RWPE2 (cell line): ENCODE measurements at regions not wholly inside any gene's neighbourhood (a gene's known extent, or its start where the extent isn't known, plus 50 kb on each side); places are given as distances from the start of the nearest gene placed in this dataset.
A peak's percentile ranks its signal among the peaks of the same experiment; 100 is the strongest.

Experiments
- ATAC-seq: fragments of 200-7000 bp; cut with Tn5 transposase; 3 replicates; pipeline ENCODE4 v1.9.1; 2021; ENCODE audit warnings: low read depth
- DNase-seq: peaks from one replicate; pipeline ENCODE4 v3.0.0-alpha.2; 2020; ENCODE audit warnings: low spot score
- H3K27ac ChIP-seq: fragments of 450-650 bp; 2 replicates; pipeline ENCODE4 v1.5.1; 2017; ENCODE audit warnings: mild to moderate bottlenecking; ENCODE audit not compliant: poor library complexity, severe bottlenecking
- H3K27me3 ChIP-seq: fragments of 250-450 bp; sonication (Bioruptor Pico); 2 replicates; pipeline ENCODE4 v1.5.1; 2021; ENCODE audit warnings: mild to moderate bottlenecking, moderate library complexity; ENCODE audit not compliant: insufficient read depth, poor library complexity, severe bottlenecking
- H3K36me3 ChIP-seq: fragments of 250-450 bp; sonication (Bioruptor Pico); 2 replicates; pipeline ENCODE4 v1.5.1; 2020; ENCODE audit warnings: low read depth, mild to moderate bottlenecking, moderate library complexity
- H3K4me1 ChIP-seq: fragments of 250-450 bp; sonication (Bioruptor Pico); 2 replicates; pipeline ENCODE4 v1.5.1; 2021; ENCODE audit warnings: mild to moderate bottlenecking, moderate library complexity; ENCODE audit not compliant: insufficient read depth, poor library complexity, severe bottlenecking
- H3K4me3 ChIP-seq: fragments of 250-450 bp; sonication (Bioruptor Pico); 2 replicates; pipeline ENCODE4 v1.5.1; 2021; ENCODE audit warnings: mild to moderate bottlenecking, moderate library complexity; ENCODE audit not compliant: severe bottlenecking
- H3K9me3 ChIP-seq: fragments of 250-450 bp; sonication (Bioruptor Pico); 2 replicates; pipeline ENCODE4 v1.5.1; 2021; ENCODE audit warnings: mild to moderate bottlenecking, moderate library complexity; ENCODE audit not compliant: severe bottlenecking
- TF ChIP-seq, protein P1 (sequence below): fragments of 450-650 bp; IDR thresholded peaks from one replicate; pipeline ENCODE4 v1.5.1; 2017; ENCODE audit warnings: mild to moderate bottlenecking, moderate library complexity; ENCODE audit not compliant: poor library complexity, severe bottlenecking

DNA sequence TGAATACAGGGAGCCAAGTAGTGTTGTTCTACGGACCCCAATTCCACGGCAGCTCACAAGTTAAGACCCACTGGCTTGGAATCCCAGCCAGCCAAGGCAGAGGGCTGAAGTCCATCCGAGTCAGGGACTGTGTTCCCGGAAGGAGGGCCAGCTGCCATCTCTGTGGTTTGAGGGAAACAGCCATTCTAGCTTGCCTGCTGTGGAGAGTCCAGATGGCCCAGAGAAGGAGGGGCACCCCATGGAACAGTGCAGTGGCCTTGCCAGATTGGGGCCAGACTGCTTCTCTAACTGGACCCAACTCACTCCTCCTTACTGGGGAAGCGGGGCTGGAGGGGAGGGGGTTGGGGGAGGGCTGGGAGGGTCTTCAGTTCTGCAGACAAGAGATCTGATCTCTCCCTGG is 156.4 kb downstream of the FAM181B start:
- DNase-seq = peak; percentile 18
- TF ChIP-seq, protein P1, sequence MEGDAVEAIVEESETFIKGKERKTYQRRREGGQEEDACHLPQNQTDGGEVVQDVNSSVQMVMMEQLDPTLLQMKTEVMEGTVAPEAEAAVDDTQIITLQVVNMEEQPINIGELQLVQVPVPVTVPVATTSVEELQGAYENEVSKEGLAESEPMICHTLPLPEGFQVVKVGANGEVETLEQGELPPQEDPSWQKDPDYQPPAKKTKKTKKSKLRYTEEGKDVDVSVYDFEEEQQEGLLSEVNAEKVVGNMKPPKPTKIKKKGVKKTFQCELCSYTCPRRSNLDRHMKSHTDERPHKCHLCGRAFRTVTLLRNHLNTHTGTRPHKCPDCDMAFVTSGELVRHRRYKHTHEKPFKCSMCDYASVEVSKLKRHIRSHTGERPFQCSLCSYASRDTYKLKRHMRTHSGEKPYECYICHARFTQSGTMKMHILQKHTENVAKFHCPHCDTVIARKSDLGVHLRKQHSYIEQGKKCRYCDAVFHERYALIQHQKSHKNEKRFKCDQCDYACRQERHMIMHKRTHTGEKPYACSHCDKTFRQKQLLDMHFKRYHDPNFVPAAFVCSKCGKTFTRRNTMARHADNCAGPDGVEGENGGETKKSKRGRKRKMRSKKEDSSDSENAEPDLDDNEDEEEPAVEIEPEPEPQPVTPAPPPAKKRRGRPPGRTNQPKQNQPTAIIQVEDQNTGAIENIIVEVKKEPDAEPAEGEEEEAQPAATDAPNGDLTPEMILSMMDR = no peak
- ATAC-seq = no peak

GRCh38 chr11:82560836-82561235 is 172.8 kb downstream of the FAM181B start:
- H3K27me3 ChIP-seq = no peaks in the 10 kb centered on the region
- DNase-seq (no peak), ATAC-seq (no peak)
- H3K9me3 ChIP-seq = no peaks in the 10 kb centered on the region
- TF ChIP-seq, protein P1 = no peak
- H3K4me1 ChIP-seq = no peaks in the 10 kb centered on the region
- no peak overlapping the region for H3K4me3 ChIP-seq
- no peak overlapping the region for H3K27ac ChIP-seq
- no peaks in the 10 kb centered on the region for H3K36me3 ChIP-seq

More for the DNA sequence above, 156.4 kb downstream of the FAM181B start:
- Histone ChIP-seq H3K4me3 (no peak overlapping the region), H3K9me3 (no peaks in the 10 kb centered on the region), H3K36me3 (no peaks in the 10 kb centered on the region), H3K27ac (no peak overlapping the region), H3K27me3 (peaks cover 4% of the 10 kb centered on the region), H3K4me1 (no peaks in the 10 kb centered on the region)

DNA sequence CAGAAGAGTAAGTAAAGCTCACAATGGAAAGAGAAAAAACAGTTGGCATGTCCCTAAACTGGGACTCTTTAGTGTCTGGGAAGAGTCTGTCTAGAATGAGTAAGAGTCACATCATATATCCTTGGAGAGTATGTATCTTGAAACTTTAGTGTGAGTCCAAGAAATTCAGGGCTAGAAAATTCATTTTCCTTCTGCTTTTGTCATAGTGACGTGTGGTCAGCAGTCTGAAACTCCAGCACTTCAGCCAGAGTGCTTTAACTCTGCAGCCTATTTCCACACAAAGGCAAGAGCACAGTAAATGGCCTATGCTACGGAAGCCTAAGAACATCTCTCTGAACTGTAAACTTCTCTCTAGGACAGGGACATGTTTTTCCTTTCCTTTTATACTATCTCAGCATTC is 174.1 kb downstream of the FAM181B start:
- TF ChIP-seq, protein P1 = no peak
- H3K27ac ChIP-seq = no peak overlapping the region
- no peak for ATAC-seq
- no peaks in the 10 kb centered on the region for H3K4me1 ChIP-seq
- no peaks in the 10 kb centered on the region for H3K27me3 ChIP-seq
- H3K9me3 ChIP-seq = no peaks in the 10 kb centered on the region
- H3K36me3 ChIP-seq = no peaks in the 10 kb centered on the region
- DNase-seq = no peak
- H3K4me3 ChIP-seq = no peak overlapping the region

DNA sequence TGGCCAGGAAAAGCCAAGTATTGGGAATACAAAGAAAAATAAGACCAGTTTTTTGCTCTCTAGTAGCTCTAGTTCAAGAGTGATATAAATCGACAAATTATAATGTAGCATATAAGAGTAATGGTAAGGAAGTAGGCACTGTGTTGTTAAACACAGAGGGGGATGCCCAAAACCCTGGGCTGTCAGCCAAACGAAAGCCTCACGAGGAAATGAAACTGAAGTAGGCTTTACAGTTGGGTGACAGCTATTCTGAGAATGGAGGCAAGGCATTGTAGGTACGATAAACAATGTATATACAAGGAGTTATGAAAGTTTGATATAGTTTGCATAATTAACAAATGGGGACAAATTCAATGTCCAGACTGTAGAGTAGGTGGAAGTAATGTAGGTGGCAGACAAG is 176.4 kb downstream of the FAM181B start:
- ATAC-seq = no peak
- no peak for DNase-seq

GRCh38 chr11:82556210-82556609 is 177.5 kb downstream of the FAM181B start:
- DNase-seq (no peak), ATAC-seq (no peak)
- TF ChIP-seq, protein P1 = no peak
- no peak overlapping the region for H3K4me3 ChIP-seq
- H3K4me1 ChIP-seq = no peaks in the 10 kb centered on the region
- no peaks in the 10 kb centered on the region for H3K9me3 ChIP-seq
- no peaks in the 10 kb centered on the region for H3K27me3 ChIP-seq
- H3K36me3 ChIP-seq = no peaks in the 10 kb centered on the region
- H3K27ac ChIP-seq = no peak overlapping the region

More for the DNA sequence above, 176.4 kb downstream of the FAM181B start:
- no peak overlapping the region for H3K27ac ChIP-seq
- H3K36me3 ChIP-seq = no peaks in the 10 kb centered on the region
- TF ChIP-seq, protein P1 = no peak
- no peak overlapping the region for H3K4me3 ChIP-seq
- H3K27me3 ChIP-seq = no peaks in the 10 kb centered on the region
- no peaks in the 10 kb centered on the region for H3K9me3 ChIP-seq
- no peaks in the 10 kb centered on the region for H3K4me1 ChIP-seq
